HEK293T (cell line): ENCODE measurements at regions not wholly inside any gene's neighbourhood (a gene's known extent, or its start where the extent isn't known, plus 50 kb on each side); places are given as distances from the start of the nearest gene placed in this dataset.

Experiments
- CTCF ChIA-PET: fragments of 350-600 bp; formaldehyde crosslinking; extraction: SDS; loops from one replicate; lab custom pipeline; 2021; ENCODE audit warnings: antibody characterized with exemption, inconsistent platforms; lab: Yijun Ruan, JAX
- POLR2A ChIA-PET: fragments of 350-600 bp; formaldehyde crosslinking; extraction: SDS; loops from one replicate; lab custom pipeline; 2020; ENCODE audit warnings: antibody characterized with exemption, inconsistent platforms; lab: Yijun Ruan, JAX
- DNase-seq: peaks from one replicate; pipeline ENCODE4 v3.0.0; 2012; ENCODE audit warnings: mixed read lengths; ENCODE audit errors: extremely low spot score
- ARNT ChIP-seq: fragments of 450-650 bp; IDR thresholded peaks from 2 replicates; pipeline ENCODE4 v1.6.1; 2017; ENCODE audit warnings: mild to moderate bottlenecking
- BHLHE40 ChIP-seq: fragments of 450-650 bp; IDR thresholded peaks from 2 replicates; pipeline ENCODE4 v1.6.1; 2016; ENCODE audit warnings: mild to moderate bottlenecking, moderate library complexity, borderline replicate concordance
- CTBP1 ChIP-seq: fragments of 450-650 bp; IDR thresholded peaks from 2 replicates; pipeline ENCODE4 v1.6.1; 2016; ENCODE audit warnings: borderline replicate concordance
- ELF4 ChIP-seq: fragments of 450-650 bp; IDR thresholded peaks from 2 replicates; pipeline ENCODE4 v1.6.1; 2017; ENCODE audit warnings: antibody characterized with exemption
- FOXA1 ChIP-seq: fragments of 450-650 bp; IDR thresholded peaks from 2 replicates; pipeline ENCODE4 v1.6.1; 2016; ENCODE audit warnings: mild to moderate bottlenecking
- FOXK2 ChIP-seq: fragments of 450-650 bp; IDR thresholded peaks from 2 replicates; pipeline ENCODE4 v1.6.1; 2016; ENCODE audit warnings: mild to moderate bottlenecking
- FOXM1 ChIP-seq: fragments of 450-650 bp; IDR thresholded peaks from 2 replicates; pipeline ENCODE4 v1.6.1; 2017; ENCODE audit warnings: mild to moderate bottlenecking, borderline replicate concordance
- HDGF ChIP-seq: fragments of 450-650 bp; IDR thresholded peaks from 2 replicates; pipeline ENCODE4 v1.6.1; 2017; ENCODE audit warnings: antibody characterized with exemption, borderline replicate concordance
- L3MBTL2 ChIP-seq: fragments of 450-650 bp; conservative IDR thresholded peaks from 2 replicates; pipeline ENCODE4 v1.6.1; 2016; ENCODE audit warnings: mild to moderate bottlenecking
- LEF1 ChIP-seq: fragments of 450-650 bp; IDR thresholded peaks from 2 replicates; pipeline ENCODE4 v1.6.1; 2017; ENCODE audit warnings: mild to moderate bottlenecking, borderline replicate concordance
- NFRKB ChIP-seq: fragments of 450-650 bp; IDR thresholded peaks from 2 replicates; pipeline ENCODE4 v1.6.1; 2016; ENCODE audit warnings: mild to moderate bottlenecking, moderate library complexity
- PKNOX1 ChIP-seq: fragments of 450-650 bp; IDR thresholded peaks from 2 replicates; pipeline ENCODE4 v1.6.1; 2016
- SP1 ChIP-seq: fragments of 450-650 bp; IDR thresholded peaks from 2 replicates; pipeline ENCODE4 v1.6.1; 2017
- SUZ12 ChIP-seq: fragments of 450-650 bp; IDR thresholded peaks from 2 replicates; pipeline ENCODE4 v1.6.1; 2016; ENCODE audit warnings: mild to moderate bottlenecking
- TARDBP ChIP-seq: fragments of 450-650 bp; IDR thresholded peaks from 2 replicates; pipeline ENCODE4 v1.6.1; 2016
- ZNF384 ChIP-seq: fragments of 450-650 bp; IDR thresholded peaks from 2 replicates; pipeline ENCODE4 v1.6.1; 2016

GRCh38 chr3:43203022-43203421 is 83.3 kb upstream of the SNRK start:
- POLR2A ChIA-PET: no interaction called here

GRCh38 chr3:43201581-43201980 is 84.8 kb upstream of the SNRK start:
- no peak for TF ChIP-seq L3MBTL2
- TF ChIP-seq PKNOX1: no peak
- TF ChIP-seq BHLHE40: no peak
- TF ChIP-seq FOXK2: no peak
- TF ChIP-seq ZNF384: no peak
- no peak for TF ChIP-seq LEF1
- TF ChIP-seq ELF4: no peak
- TF ChIP-seq TARDBP: no peak
- TF ChIP-seq HDGF: no peak
- TF ChIP-seq SP1: no peak
- no peak for TF ChIP-seq ARNT
- TF ChIP-seq SUZ12: no peak
- TF ChIP-seq CTBP1: no peak
- TF ChIP-seq FOXA1: no peak
- no peak for TF ChIP-seq FOXM1
- POLR2A ChIA-PET: no interaction called here
- CTCF ChIA-PET: no interaction called here
- DNase-seq: no peak

More at GRCh38 chr3:43203022-43203421, 83.3 kb upstream of the SNRK start:
- DNase-seq: no peak
- CTCF ChIA-PET: interaction anchor here (0.9 kb wide), 1 partner anchor 9 kb away, joined by 4 read pairs; no protein-coding TSS in a partner anchor
- TF ChIP-seq NFRKB (no peak), FOXK2 (no peak), ARNT (no peak), FOXA1 (no peak), BHLHE40 (no peak), SUZ12 (no peak), FOXM1 (no peak), PKNOX1 (no peak), HDGF (no peak), L3MBTL2 (no peak), LEF1 (no peak), ELF4 (no peak), ZNF384 (no peak), TARDBP (no peak), CTBP1 (no peak)

- TF ChIP-seq FOXA1 (no peak), FOXK2 (no peak), TARDBP (no peak), SUZ12 (no peak), L3MBTL2 (no peak), ARNT (no peak), NFRKB (no peak), ELF4 (no peak), HDGF (no peak), FOXM1 (no peak), SP1 (no peak), LEF1 (no peak), ZNF384 (no peak), CTBP1 (no peak), BHLHE40 (no peak), PKNOX1 (no peak)
- CTCF ChIA-PET: no interaction called here
- no peak for DNase-seq
- POLR2A ChIA-PET: no interaction called here
Measured at GRCh38 chr3:43199645-43200306, 86.6 kb upstream of the SNRK start.

GRCh38 chr3:43198791-43199644 is 87.3 kb upstream of the SNRK start:
- ChIA-PET POLR2A (no interaction called here), CTCF (no interaction called here)
- no peak for TF ChIP-seq FOXA1
- no peak for TF ChIP-seq ZNF384
- TF ChIP-seq HDGF: no peak
- no peak for TF ChIP-seq L3MBTL2
- no peak for TF ChIP-seq SUZ12
- no peak for TF ChIP-seq TARDBP
- no peak for TF ChIP-seq FOXK2
- no peak for TF ChIP-seq CTBP1
- no peak for TF ChIP-seq PKNOX1
- TF ChIP-seq ELF4: no peak
- TF ChIP-seq LEF1: no peak
- TF ChIP-seq NFRKB: no peak
- TF ChIP-seq ARNT: no peak
- TF ChIP-seq SP1: no peak
- no peak for TF ChIP-seq BHLHE40
- no peak for TF ChIP-seq FOXM1
- no peak for DNase-seq

- CTCF ChIA-PET: no interaction called here
- TF ChIP-seq HDGF (no peak), ELF4 (no peak), L3MBTL2 (no peak), SP1 (no peak), BHLHE40 (no peak), FOXM1 (no peak), CTBP1 (no peak), PKNOX1 (no peak), TARDBP (no peak)
- POLR2A ChIA-PET: no interaction called here
- DNase-seq: no peak
Measured at GRCh38 chr3:43198301-43198700, 88.0 kb upstream of the SNRK start.
